GM12874 (cell line): ENCODE measurements at regions not wholly inside any gene's neighbourhood (a gene's known extent, or its start where the extent isn't known, plus 50 kb on each side); places are given as distances from the start of the nearest gene placed in this dataset.

Experiments
- CTCF ChIP-seq: IDR thresholded peaks from 2 replicates; pipeline ENCODE4 v1.5.1; 2011; ENCODE audit warnings: low read depth, mild to moderate bottlenecking, control low read depth, low read length, moderate library complexity; ENCODE audit not compliant: insufficient read depth

DNA sequence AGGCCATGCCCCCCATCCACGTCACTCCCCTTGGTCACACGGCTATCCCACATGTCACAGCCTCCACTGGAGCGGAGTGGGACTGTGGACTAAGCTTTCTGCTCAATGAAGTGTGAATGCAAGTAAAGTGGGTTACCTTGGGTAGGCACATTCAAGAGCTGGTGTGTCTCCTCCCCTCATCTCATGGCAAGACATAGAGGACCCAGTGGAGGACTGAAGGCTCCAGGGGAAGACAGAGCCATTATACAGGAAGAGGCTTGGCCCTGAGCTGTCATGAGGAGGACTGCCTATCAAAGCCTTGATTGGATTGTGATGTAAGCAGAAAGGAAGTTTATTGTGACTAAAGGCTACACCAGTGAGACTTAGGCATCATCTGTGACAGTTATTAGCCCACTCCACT, 129.2 kb upstream of the CCL2 start:
- no peak for TF ChIP-seq CTCF

- TF ChIP-seq CTCF: no peak
Observed at GRCh38 chr17:34126496-34126895, 128.6 kb upstream of the CCL2 start.

DNA sequence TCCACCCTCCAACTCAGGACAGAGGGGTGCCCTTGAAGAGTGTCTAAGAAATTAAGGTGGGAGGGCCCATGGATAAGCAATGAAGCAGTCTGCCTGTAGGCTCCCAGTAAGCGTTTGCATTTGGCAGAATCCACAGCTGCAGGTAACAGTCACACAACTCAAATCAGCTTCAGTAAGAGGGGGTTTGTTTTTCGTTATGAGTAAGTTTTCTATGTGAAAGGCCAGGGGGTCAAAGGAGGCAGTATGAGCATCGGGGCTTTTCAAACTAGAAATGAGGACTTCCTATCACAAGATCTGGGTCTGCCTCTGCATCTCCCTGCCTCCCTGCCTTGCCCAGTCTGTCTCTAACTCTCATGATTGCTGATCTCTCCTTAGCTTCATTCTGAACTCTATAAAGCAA, 128.1 kb upstream of the CCL2 start:
- no peak for TF ChIP-seq CTCF

- TF ChIP-seq CTCF: no peak
Observed at GRCh38 chr17:34130544-34130943, 124.5 kb upstream of the CCL2 start.

- no peak for TF ChIP-seq CTCF
Observed at GRCh38 chr17:34131386-34131785, 123.7 kb upstream of the CCL2 start.

DNA sequence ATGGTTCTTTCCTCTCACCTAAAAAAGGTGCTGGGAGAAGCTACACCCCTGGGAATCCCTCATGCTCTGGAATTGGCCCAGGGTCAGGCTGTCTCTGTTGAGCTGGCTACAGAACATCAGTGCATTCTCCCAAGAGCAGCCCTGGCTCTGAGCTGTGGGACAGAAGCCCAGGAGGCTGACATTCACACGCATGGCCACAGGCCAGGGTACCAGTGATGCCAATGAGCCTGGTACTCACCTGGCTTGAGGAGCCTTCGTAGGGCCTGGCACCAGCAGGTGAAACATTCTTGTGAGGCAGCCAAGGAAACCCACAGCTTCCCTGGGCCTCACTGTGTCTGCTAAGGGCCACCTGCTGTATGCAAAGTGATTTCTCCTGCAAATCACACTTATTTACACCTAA, 121.7 kb upstream of the CCL2 start:
- TF ChIP-seq CTCF: no peak

GRCh38 chr17:34135841-34136240, 119.2 kb upstream of the CCL2 start:
- no peak for TF ChIP-seq CTCF

DNA sequence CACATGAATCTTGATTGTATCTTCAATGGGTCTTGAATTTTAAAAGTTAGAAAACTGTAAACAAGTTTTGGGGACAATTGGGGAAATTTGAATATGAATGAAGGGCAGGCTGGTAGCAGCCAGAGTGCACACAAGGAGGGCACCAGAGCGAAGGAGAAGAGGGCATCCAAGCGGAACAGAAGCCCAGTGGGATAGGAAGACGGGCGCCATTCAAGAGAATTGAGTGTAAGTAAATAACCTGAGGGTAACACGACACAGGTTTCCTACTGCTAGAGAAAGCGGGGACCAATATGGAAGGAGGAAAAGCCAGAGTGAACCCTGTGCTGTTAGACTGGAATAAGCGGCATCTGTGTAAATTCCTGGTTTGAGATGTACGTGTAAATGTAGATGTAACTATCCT, 115.1 kb upstream of the CCL2 start:
- TF ChIP-seq CTCF: no peak
